Astrocyte of the cerebellum (primary cell): ENCODE measurements at regions not wholly inside any gene's neighbourhood (a gene's known extent, or its start where the extent isn't known, plus 50 kb on each side); places are given as distances from the start of the nearest gene placed in this dataset.

Experiments used
- DNase-seq: peaks from one replicate; pipeline ENCODE4 v3.0.0-alpha.2; 2011; ENCODE audit warnings: low read depth
- H3K4me3 ChIP-seq: 2 replicates; pipeline ENCODE4 v1.5.1; 2011; ENCODE audit warnings: mild to moderate bottlenecking, low read depth, low read length, moderate library complexity
- in situ Hi-C: cut with HindIII; loops from 2 replicates; pipeline ENCODE4 v1.10.0; 2017; ENCODE audit warnings: low sequenced_read_pairs
- TF ChIP-seq, protein P1 (sequence below): IDR thresholded peaks from 2 replicates; pipeline ENCODE4 v1.5.1; 2012; ENCODE audit warnings: low read length, low read depth, moderate library complexity, mild to moderate bottlenecking; ENCODE audit errors: missing control alignments

DNA sequence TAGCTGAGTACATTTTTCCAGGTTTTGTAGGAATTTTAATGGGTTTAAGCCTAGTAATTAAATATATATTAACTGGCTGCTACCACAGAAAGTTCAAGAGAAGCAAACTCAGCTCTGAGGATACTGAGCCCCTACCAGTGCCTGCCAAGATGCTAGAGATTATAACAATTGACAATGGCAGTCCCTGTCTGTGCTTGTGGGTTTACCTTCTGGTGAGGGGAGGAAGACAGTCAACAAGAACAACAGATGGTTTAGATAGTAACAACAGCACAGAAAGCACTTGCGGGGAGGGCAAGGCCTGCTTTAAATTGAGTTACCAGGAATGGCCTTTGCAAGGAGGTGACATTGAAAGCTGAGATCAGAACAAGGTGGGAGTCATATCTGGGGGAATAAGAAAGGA, 56.6 kb upstream of the ARHGEF3 start:
- no peak overlapping the region for H3K4me3 ChIP-seq
- TF ChIP-seq, protein P1, sequence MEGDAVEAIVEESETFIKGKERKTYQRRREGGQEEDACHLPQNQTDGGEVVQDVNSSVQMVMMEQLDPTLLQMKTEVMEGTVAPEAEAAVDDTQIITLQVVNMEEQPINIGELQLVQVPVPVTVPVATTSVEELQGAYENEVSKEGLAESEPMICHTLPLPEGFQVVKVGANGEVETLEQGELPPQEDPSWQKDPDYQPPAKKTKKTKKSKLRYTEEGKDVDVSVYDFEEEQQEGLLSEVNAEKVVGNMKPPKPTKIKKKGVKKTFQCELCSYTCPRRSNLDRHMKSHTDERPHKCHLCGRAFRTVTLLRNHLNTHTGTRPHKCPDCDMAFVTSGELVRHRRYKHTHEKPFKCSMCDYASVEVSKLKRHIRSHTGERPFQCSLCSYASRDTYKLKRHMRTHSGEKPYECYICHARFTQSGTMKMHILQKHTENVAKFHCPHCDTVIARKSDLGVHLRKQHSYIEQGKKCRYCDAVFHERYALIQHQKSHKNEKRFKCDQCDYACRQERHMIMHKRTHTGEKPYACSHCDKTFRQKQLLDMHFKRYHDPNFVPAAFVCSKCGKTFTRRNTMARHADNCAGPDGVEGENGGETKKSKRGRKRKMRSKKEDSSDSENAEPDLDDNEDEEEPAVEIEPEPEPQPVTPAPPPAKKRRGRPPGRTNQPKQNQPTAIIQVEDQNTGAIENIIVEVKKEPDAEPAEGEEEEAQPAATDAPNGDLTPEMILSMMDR, result no peak
- in situ Hi-C loops, result no loop called here
- no peak for DNase-seq

DNA sequence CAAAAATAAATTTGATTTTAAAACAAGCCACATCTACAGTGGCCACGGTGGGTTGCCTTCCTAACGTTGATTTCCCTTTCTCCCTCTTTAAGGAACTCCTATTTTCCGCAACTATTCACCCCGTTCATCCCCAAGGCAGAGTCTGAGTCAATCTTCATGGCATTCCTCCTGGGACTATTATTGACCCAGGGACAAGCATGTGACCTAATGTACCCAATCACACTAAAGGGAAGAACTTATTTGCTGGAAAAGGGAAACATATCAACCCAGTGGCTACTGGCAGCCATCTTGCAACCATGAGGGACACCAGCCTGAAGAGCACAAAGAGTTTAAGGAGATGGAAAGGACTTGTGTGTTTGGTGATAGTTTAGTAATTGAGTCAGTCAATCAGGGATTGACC, 55.4 kb upstream of the ARHGEF3 start:
- TF ChIP-seq, protein P1, result no peak
- no peak for DNase-seq
- no peak overlapping the region for H3K4me3 ChIP-seq
- in situ Hi-C loops, result no loop called here

DNA sequence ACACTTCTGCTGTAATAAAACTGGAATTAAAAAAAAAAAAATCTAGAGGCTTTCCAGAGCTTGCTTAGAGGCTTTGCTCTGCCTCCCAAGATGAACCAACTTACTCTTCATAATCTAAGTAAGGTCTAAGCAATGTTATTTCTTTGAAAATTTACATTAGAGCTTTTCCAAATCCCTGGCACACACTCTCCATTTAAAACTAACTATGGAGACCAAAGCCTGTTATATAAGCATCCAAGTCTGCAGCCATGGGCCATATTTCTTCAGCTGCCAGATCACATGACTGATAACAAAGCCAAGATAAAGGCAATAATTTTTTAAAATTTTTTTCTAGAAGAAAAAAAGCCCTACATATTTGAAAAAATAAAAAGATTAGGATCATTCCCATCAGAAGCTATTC, 55.0 kb upstream of the ARHGEF3 start:
- in situ Hi-C loops, result no loop called here
- no peak overlapping the region for H3K4me3 ChIP-seq
- no peak for DNase-seq
- TF ChIP-seq, protein P1, result no peak

DNA sequence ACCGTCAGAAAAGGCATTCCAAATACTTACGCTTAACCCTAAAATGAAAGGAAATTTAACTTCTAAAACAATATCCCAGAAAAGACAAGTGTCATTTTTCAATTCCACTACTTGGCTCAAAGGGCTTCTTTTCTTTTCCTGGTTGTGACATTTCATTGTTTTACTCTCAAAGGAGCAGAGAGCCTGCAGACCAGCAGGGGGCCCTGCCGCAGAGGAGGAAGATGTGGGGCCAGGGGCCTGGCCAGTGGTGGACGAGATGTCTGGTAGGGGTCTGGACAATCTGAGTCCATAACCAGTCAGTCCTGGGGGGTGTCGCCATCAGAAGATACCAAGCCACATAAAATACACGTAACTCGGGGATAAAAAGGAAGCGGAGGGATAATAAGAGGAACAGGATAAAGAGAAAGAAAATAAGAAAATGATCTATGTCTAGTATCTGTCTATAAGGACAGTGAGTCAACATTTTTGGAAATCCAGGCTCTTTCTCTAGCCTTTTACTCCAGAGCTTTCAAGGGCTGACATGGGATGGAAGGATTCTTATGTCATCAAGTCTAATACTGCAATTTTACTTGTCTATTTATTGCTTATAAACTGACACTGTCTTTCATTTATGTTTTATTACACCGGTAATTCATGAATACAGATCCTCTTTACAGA, 54.2 kb upstream of the ARHGEF3 start:
- TF ChIP-seq, protein P1, result peak; percentile 53
- DNase-seq, result no peak
- in situ Hi-C loops, result no loop called here
- H3K4me3 ChIP-seq, result no peak overlapping the region

DNA sequence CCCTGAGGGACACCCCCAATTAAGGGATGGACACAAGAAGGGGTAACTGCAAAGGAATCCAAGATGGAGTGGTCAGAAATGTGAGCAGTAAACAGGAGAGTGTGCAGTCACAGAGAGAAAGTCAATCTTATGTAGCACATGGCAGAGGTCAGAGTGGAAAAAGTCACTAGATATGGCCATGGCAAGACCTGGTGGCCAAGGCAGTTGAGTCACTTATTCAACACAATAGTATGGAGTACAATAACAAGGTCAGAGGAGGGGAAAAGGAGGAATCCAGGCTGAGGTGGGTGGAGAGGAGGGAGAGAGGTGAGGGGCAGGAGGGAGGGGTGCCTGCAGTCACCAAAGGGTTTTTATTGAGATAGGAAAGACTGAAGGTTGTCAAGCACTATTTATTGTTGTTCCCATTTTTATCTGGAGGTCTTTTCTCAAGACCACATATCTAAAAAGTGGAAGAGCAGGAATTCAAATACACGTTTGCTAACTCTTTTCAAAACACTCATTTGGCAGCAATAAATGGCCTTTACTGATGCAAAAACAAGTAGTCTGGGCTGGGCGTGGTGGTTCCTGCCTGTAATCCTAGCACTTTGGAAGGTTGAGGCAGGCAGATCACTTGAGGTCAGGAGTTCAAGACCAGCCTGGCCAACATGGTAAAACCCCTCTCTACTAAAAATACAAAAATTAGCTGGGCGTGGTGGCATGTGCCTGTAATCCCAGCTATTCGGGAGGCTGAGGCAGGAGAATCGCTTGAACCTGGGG, 53.3 kb upstream of the ARHGEF3 start:
- no peak for DNase-seq
- in situ Hi-C loops, result no loop called here
- TF ChIP-seq, protein P1, result no peak
- no peak overlapping the region for H3K4me3 ChIP-seq

DNA sequence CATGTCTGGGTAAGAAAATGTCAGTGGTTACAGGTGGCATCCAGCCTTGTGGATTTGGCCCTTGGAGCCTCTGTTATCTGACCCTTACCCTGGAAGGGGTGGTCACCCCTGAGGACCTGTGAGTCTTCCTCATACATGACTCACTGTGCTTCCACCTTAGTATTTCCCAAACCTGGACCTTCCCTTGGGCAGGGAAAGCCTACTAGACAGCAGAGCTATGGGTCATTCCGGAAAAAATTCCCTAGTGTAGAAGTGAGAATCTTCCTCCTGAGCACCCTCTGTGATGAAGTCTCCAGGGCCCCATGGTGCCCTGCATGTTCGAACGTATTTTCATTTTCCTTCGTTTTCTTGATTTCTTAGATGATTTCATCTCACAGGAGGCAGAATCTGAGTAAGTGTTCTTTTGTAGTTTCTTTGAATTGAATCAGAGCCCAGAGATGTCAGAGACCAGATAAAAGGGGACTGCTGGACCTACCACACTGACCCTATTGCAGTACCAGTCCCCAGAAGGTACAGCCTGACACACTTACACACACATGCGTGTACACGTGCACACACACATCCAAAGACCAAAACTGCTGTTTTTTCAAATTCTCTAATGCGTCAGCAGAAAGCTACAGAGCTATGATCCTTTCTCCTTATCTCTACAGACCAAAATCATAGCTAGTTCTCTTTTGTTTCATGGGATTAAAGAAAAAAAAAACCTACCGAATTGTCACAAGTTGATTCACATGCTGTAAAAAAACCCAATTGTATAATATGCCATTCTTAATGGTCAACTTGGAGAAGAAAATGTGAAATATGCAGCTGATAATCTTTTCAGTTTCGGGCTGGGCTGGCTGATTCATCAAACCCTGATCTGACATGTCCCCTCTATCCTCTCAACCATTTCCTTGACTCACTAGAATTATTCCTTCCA, 50.5 kb upstream of the ARHGEF3 start:
- DNase-seq, result no peak
- H3K4me3 ChIP-seq, result no peak overlapping the region
- TF ChIP-seq, protein P1, result no peak
- in situ Hi-C loops, result no loop called here
